Ascending aorta (tissue), 2 donors: ENCODE measurements at regions not wholly inside any gene's neighbourhood (a gene's known extent, or its start where the extent isn't known, plus 50 kb on each side); places are given as distances from the start of the nearest gene placed in this dataset.

ENCODE experiments used
- DNase-seq, 2 donors: peaks; one replicate each; pipeline ENCODE4 v3.0.0-alpha.2; 2019; ENCODE audit warnings: low spot score in 2 of 2
- H3K27ac ChIP-seq, 2 donors: fragments of 200-600 bp; sonication (generic); one replicate each; pipeline ENCODE4 v1.5.1; 2016 to 2017; ENCODE audit warnings: mild to moderate bottlenecking in 1 of 2
- H3K27me3 ChIP-seq: fragments of 200-600 bp; sonication (generic); one replicate; pipeline ENCODE4 v1.5.1; 2017
- H3K36me3 ChIP-seq, 2 donors: fragments of 200-600 bp; sonication (generic); one replicate each; pipeline ENCODE4 v1.5.1; 2016
- H3K4me1 ChIP-seq, 2 donors: fragments of 200-600 bp; sonication (generic); one replicate each; pipeline ENCODE4 v1.5.1; 2016 to 2017; ENCODE audit warnings: mild to moderate bottlenecking in 1 of 2
- H3K4me3 ChIP-seq, 2 donors: fragments of 200-600 bp; sonication (generic); one replicate each; pipeline ENCODE4 v1.5.1; 2016 to 2017; ENCODE audit warnings: mild to moderate bottlenecking in 1 of 2
- H3K9me3 ChIP-seq, 2 donors: fragments of 200-600 bp; sonication (generic); one replicate each; pipeline ENCODE4 v1.5.1; 2016
- intact Hi-C: fragments of 100-400 bp; cut with DNase I; formaldehyde crosslinking; loops from one replicate; pipeline ENCODE4 v1.15.1; 2023
- TF ChIP-seq, protein P1 (sequence below), 3 experiments: fragments of 200-600 bp in 2 of 3; fragments of 450-650 bp in 1 of 3; sonication (generic) in 2 of 3; IDR thresholded peaks; one replicate each; pipeline ENCODE4 v1.5.1; 2016 to 2019; ENCODE audit warnings: antibody characterized with exemption in 3 of 3, mild to moderate bottlenecking in 1 of 3, moderate library complexity in 1 of 3

DNA sequence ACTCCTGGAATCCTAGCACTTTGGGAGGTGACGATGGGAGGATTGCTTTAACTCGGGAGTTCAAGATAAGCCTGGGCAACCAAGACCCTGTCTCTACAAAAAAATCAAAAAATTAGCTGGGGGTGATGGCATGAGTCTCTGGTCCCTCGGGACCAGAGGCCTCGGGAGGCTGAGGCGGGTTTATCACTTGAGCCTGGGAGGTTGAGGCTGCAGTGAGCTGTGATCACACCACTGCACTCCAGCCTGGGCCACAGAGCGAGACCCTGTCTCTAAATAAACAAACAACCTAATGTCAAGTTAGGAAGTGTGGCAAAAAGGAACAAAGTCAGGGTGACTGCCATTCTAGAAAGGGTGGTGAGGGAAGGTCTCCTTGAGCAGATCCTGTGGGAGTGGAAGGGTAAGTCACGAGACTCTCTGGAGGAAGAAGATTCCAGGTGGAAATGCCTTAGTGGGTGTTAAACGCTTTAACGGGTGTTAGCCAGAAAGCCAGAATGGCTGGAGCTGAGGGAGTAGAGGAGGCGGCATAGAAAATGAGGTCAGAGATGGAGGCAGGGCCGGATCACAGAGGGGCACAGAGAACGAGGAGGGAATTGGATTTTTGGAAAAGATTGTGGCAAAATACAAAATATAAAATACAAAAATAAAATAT, 62.2 kb upstream of the ATP5PO start:
- H3K27me3 ChIP-seq, result no peaks in the 10 kb centered on the region
- H3K4me1 ChIP-seq, result peaks cover 18 to 22% of the 10 kb centered on the region in 2 donors
- H3K4me3 ChIP-seq, result no peak overlapping the region
- DNase-seq, result peak in 1 of 2 donors; percentile 46
- TF ChIP-seq, protein P1, sequence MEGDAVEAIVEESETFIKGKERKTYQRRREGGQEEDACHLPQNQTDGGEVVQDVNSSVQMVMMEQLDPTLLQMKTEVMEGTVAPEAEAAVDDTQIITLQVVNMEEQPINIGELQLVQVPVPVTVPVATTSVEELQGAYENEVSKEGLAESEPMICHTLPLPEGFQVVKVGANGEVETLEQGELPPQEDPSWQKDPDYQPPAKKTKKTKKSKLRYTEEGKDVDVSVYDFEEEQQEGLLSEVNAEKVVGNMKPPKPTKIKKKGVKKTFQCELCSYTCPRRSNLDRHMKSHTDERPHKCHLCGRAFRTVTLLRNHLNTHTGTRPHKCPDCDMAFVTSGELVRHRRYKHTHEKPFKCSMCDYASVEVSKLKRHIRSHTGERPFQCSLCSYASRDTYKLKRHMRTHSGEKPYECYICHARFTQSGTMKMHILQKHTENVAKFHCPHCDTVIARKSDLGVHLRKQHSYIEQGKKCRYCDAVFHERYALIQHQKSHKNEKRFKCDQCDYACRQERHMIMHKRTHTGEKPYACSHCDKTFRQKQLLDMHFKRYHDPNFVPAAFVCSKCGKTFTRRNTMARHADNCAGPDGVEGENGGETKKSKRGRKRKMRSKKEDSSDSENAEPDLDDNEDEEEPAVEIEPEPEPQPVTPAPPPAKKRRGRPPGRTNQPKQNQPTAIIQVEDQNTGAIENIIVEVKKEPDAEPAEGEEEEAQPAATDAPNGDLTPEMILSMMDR (IDR thresholded peaks at IDR 0.05), result no peak
- intact Hi-C loops, result no loop called here
- peak overlapping the region; percentile 81 to 89 for H3K27ac ChIP-seq
- H3K36me3 ChIP-seq, result no peaks in the 10 kb centered on the region
- no peaks in the 10 kb centered on the region for H3K9me3 ChIP-seq

DNA sequence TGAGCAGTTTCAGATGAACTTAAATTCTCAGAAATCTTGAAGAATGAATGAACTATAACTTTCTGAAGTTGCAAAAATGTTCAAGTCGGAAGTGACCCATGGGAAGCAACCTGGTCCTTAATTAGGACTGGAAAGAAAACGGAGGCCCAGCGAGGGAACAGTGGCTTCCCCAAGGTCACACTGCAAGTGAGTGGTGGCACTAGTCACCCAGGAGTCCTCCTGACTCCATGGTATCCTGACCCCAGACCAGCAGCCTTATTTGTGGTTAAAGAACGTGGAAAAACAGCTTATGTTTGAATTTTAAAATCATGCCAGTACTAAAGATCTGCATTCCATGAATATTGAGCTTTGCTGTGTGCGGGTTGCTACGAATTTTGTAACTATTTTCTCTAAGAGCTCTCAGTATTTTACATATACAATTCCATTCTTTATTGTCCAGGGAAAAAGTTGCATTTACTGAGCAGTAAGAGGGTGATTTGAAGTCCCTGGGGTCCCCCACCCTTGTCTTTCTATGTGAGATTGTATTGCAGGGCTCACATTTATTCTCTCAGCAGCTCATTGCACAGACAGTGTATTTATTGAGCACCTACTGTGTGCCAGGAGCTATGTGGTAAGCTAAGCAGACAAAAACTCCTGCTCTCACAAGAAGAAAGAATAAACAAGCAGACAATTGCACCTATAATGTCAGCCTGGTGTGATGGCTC, 61.6 kb upstream of the ATP5PO start:
- TF ChIP-seq, protein P1 (IDR thresholded peaks at IDR 0.05), result no peak
- H3K27ac ChIP-seq, result peak overlapping the region; percentile 81 to 89
- H3K9me3 ChIP-seq, result no peaks in the 10 kb centered on the region
- intact Hi-C loops, result no loop called here
- peak in 1 of 2 donors; percentile 64 for DNase-seq
- peaks cover 18 to 22% of the 10 kb centered on the region in 2 donors for H3K4me1 ChIP-seq
- H3K4me3 ChIP-seq, result no peak overlapping the region
- H3K27me3 ChIP-seq, result no peaks in the 10 kb centered on the region
- H3K36me3 ChIP-seq, result no peaks in the 10 kb centered on the region

DNA sequence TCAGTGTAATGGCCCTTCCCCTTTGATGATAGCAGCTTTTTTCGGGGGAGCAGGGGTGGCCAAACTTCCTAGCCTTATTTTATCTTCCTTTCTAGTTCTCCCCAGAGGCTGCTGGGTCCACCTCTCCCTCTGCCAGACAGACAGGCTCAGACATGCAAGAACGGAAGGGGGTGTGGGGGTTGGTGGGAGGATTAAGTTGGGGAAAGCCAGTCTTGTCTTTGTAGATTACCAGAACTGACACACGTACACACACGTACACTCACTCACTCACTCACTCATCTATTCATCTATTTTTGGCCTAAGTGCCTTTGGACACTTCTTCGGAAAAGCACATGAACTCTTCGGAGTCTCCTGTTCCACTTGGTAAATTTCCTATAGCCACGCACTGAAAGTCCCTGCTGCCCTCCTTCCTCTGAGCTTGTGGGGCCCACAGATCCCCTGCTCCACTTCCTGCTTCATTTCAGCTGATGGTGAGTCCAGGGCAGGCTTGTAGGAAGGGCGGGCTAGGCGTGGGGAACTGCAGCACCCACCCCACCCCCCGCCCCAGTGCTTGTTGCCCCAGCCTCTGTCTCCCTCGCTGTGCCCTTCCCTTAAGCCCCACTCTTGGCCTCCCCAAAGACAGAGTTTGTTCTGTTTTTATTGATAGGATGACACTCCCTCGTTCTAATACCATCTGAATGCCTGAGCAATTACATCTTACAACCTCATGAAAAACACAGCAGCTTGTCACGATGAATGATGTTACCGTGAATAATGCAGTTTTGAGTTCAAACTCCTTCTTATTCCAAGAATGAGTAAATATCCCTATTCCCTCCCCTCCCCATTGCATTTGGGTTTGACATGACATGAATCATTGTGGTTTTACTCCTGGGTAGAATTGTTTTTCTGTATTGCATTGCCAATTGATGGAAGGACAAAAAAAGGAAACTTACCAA, 60.7 kb upstream of the ATP5PO start:
- intact Hi-C loops, result no loop called here
- H3K27me3 ChIP-seq, result no peaks in the 10 kb centered on the region
- H3K36me3 ChIP-seq, result no peaks in the 10 kb centered on the region
- TF ChIP-seq, protein P1 (IDR thresholded peaks at IDR 0.05), result no peak
- H3K4me3 ChIP-seq, result peak overlapping the region in 1 of 2 donors; percentile 32
- peak in 1 of 2 donors; percentile 71 for DNase-seq
- H3K4me1 ChIP-seq, result peaks cover 18 to 22% of the 10 kb centered on the region in 2 donors
- peak overlapping the region; percentile 81 to 89 for H3K27ac ChIP-seq
- no peaks in the 10 kb centered on the region for H3K9me3 ChIP-seq

DNA sequence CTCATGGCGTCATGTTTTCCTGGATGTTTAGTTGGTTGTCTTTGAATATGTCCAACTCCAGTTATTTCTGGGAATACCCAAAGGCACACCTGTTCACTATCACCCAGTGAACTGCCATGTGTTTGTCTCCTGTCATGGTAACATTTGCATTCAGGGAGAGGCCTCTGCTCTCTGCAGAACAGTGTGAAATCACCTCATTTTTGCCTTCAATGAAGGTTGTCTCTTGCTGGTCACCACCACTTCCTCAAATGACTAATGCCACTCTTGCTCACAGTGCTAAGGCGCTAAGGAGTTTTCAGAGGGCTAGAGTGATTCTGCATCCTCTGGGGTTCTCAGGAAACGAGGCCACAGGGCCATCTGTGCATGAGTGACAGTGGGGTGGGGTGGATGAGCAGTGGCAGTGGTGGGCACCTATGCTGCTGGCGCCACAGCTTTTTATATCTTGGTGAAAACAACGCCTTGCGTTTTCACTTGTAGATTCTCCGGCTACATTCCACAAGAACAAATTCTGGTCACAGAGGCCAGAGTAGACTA, 60.0 kb upstream of the ATP5PO start:
- TF ChIP-seq, protein P1 (IDR thresholded peaks at IDR 0.05), result no peak

More for the DNA sequence above, 60.0 kb upstream of the ATP5PO start:
- H3K9me3 ChIP-seq, result no peaks in the 10 kb centered on the region
- intact Hi-C loops, result no loop called here
- peak overlapping the region; percentile 81 to 89 for H3K27ac ChIP-seq
- no peaks in the 10 kb centered on the region for H3K27me3 ChIP-seq
- DNase-seq, result peak; percentile 14 to 69
- H3K4me3 ChIP-seq, result peak overlapping the region in 1 of 2 donors; percentile 32
- H3K36me3 ChIP-seq, result no peaks in the 10 kb centered on the region
- peaks cover 18 to 22% of the 10 kb centered on the region in 2 donors for H3K4me1 ChIP-seq
